GM21786 (cell line): ENCODE measurements at regions not wholly inside any gene's neighbourhood (a gene's known extent, or its start where the extent isn't known, plus 50 kb on each side); places are given as distances from the start of the nearest gene placed in this dataset.
"Not testable (repeated sequence)": the region's sequence is repeated elsewhere in the genome, so short reads cannot be mapped to it uniquely, and the experiment has no call there.

Source experiments
- ATAC-seq: cut with Tn5 transposase; IDR thresholded peaks from one replicate; pipeline ENCODE4 v1.9.1; 2021; ENCODE audit not compliant: unreplicated experiment

- no peak for ATAC-seq
These were observed 382.2 kb upstream of the HNRNPA3 start for GRCh38 chr2:176830362-176830761.

- no peak for ATAC-seq
These were observed 380.5 kb upstream of the HNRNPA3 start for GRCh38 chr2:176832086-176832485.

GRCh38 chr2:176833671-176834070 is 378.9 kb upstream of the HNRNPA3 start:
- ATAC-seq, result no peak

GRCh38 chr2:176834226-176834625 is 378.4 kb upstream of the HNRNPA3 start:
- no peak for ATAC-seq

GRCh38 chr2:176843208-176843607 is 369.4 kb upstream of the HNRNPA3 start:
- no peak for ATAC-seq

- ATAC-seq, result no peak
These were observed 368.1 kb upstream of the HNRNPA3 start for GRCh38 chr2:176844461-176844860.

- ATAC-seq, result no peak
These were observed 366.9 kb upstream of the HNRNPA3 start for GRCh38 chr2:176845718-176846117.

- no peak for ATAC-seq
These were observed 365.0 kb upstream of the HNRNPA3 start for GRCh38 chr2:176847575-176847974.

GRCh38 chr2:176848844-176849243 is 363.8 kb upstream of the HNRNPA3 start:
- ATAC-seq, result no peak

GRCh38 chr2:176851200-176851888 is 361.2 kb upstream of the HNRNPA3 start:
- no peak for ATAC-seq

GRCh38 chr2:176851889-176852483 is 360.6 kb upstream of the HNRNPA3 start:
- no peak for ATAC-seq

GRCh38 chr2:176852667-176853066 is 359.9 kb upstream of the HNRNPA3 start:
- peak; percentile 60 for ATAC-seq

- no peak for ATAC-seq
These were observed 358.5 kb upstream of the HNRNPA3 start for GRCh38 chr2:176854062-176854461.

GRCh38 chr2:176854878-176855277 is 357.7 kb upstream of the HNRNPA3 start:
- ATAC-seq, result no peak

- ATAC-seq, result no peak
These were observed 355.9 kb upstream of the HNRNPA3 start for GRCh38 chr2:176856683-176857082.

- ATAC-seq, result no peak
These were observed 347.3 kb upstream of the HNRNPA3 start for GRCh38 chr2:176865336-176865735.

GRCh38 chr2:176872406-176872805 is 340.2 kb upstream of the HNRNPA3 start:
- ATAC-seq, result no peak

GRCh38 chr2:176873403-176873802 is 339.2 kb upstream of the HNRNPA3 start:
- no peak for ATAC-seq

GRCh38 chr2:176876493-176877103 is 336.0 kb upstream of the HNRNPA3 start:
- no peak for ATAC-seq

- no peak for ATAC-seq
These were observed 333.1 kb upstream of the HNRNPA3 start for GRCh38 chr2:176879426-176879995.

GRCh38 chr2:176882045-176882444 is 330.5 kb upstream of the HNRNPA3 start:
- ATAC-seq, result not testable (repeated sequence)

- no peak for ATAC-seq
These were observed 327.5 kb upstream of the HNRNPA3 start for GRCh38 chr2:176885001-176885643.
